ENCODE measurements at regions not wholly inside any gene's neighbourhood (a gene's known extent, or its start where the extent isn't known, plus 50 kb on each side); places are given as distances from the start of the nearest gene placed in this dataset.

DNA sequence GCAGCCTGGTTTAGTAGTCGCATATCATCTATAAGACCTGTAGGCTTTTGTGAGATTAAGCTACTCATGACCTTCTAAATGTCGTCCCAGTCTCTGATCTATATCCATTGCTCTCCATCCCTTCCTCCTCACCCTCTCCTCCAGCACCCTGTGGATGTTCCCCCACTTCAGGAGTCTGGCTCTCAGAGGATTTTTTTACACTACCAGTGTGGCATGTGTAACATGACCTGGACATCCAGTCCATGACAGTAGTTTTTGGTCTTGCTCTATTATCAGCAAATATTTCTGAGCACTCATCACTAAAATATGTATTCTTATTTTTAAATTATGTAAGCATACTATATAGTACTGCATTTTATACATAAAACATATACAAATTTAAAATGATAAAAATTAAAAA, 142.1 kb downstream of the DYRK2 start:
- TF ChIP-seq, protein P1, sequence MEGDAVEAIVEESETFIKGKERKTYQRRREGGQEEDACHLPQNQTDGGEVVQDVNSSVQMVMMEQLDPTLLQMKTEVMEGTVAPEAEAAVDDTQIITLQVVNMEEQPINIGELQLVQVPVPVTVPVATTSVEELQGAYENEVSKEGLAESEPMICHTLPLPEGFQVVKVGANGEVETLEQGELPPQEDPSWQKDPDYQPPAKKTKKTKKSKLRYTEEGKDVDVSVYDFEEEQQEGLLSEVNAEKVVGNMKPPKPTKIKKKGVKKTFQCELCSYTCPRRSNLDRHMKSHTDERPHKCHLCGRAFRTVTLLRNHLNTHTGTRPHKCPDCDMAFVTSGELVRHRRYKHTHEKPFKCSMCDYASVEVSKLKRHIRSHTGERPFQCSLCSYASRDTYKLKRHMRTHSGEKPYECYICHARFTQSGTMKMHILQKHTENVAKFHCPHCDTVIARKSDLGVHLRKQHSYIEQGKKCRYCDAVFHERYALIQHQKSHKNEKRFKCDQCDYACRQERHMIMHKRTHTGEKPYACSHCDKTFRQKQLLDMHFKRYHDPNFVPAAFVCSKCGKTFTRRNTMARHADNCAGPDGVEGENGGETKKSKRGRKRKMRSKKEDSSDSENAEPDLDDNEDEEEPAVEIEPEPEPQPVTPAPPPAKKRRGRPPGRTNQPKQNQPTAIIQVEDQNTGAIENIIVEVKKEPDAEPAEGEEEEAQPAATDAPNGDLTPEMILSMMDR (IDR thresholded peaks at IDR 0.05 in 8 of 11, conservative IDR thresholded peaks at IDR 0.05 in 3 of 11) = no peak
- no peak for TF ChIP-seq POLR2AphosphoS5 (IDR thresholded peaks at IDR 0.05)
- TF ChIP-seq POLR2A (IDR thresholded peaks at IDR 0.05) = no peak

All from spleen (tissue), 7 donors.